SK-N-DZ (cell line): ENCODE measurements at regions not wholly inside any gene's neighbourhood (a gene's known extent, or its start where the extent isn't known, plus 50 kb on each side); places are given as distances from the start of the nearest gene placed in this dataset.
"Not testable (repeated sequence)": the region's sequence is repeated elsewhere in the genome, so short reads cannot be mapped to it uniquely, and the experiment has no call there.

Experiments used
- DNase-seq: peaks from one replicate; pipeline ENCODE4 v3.0.0-alpha.2; 2015; ENCODE audit warnings: low spot score

- DNase-seq: no peak
Observed at GRCh38 chr15:39025321-39025720, 460.7 kb upstream of the RASGRP1 start.

- no peak for DNase-seq
Observed at GRCh38 chr15:39025881-39026280, 461.3 kb upstream of the RASGRP1 start.

DNA sequence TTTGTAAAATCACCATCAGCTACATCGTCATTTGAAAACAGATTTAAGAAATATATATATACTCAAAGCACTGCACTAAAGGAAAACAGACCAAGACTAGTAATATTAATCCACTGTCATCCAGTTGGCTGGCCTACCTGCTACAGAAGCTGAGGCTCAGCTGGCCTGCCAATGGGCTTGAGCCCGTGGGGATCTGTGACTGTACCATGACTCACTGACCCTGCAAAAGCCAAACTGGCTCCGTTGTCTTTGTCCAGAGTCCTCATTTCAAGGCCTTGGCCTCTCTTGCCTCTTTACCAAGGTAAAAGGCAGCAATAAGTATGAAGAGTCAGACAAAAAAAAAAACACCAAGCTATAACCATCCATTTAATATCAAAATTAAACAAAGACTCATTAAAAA, 463.5 kb upstream of the RASGRP1 start:
- DNase-seq: no peak

DNA sequence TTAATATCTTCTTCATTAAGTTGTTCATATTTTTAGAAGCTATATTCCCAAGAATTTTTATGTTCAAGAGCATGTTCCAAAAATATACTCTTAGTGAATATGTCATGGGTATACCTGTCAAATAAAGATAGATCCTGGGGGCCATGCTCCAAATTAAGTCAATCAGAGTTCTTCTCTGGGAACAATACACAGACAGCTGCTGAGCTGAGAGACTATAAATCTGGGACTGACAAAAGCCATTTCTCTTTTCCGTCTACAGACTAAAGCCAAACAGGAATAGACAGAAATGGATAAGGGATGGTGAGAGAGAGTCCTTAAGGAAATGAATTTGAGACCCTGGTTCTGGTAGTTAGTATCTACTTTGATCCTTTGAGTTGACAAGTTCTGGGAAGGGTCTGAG, 465.1 kb upstream of the RASGRP1 start:
- DNase-seq: no peak

- no peak for DNase-seq
Observed at GRCh38 chr15:39030291-39031070, 465.9 kb upstream of the RASGRP1 start.

DNA sequence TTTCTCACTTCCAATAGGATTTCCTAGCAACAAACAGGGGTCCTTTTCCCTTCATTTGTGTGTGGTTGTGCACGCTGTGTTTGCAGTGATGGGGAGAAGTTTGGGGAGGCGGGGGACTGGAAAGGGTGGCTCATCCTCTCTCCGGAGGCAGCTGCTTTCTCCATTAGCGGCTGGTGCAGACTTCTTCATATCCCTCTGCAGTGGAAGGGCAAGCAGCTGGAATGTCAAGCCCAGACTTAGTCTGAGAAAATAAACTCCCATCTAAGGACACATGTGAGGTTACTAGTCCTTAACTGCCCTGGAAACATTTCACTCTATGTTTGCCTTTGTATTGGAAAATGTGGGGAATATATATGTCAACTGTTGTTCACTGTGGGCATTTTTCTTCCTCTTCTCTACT, 467.0 kb upstream of the RASGRP1 start:
- no peak for DNase-seq

DNA sequence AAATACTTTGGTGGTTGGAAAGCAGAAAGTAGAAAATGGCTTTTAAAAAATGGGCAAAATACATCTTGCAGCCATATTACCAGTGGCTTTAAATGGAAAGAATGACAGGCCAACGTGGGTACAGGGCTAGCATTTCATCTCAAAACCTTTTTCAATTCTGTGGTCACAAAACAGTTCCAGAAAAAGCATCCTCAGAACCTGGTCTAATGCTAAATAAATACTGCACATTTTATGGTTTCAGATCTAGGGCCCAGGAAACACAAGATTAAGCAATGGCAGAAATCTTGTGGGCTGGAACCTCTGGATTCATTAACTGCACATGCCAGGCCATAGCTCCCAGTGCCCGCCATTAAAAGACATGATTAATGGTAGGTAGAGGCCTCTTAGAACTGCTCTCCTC, 470.2 kb upstream of the RASGRP1 start:
- no peak for DNase-seq

DNA sequence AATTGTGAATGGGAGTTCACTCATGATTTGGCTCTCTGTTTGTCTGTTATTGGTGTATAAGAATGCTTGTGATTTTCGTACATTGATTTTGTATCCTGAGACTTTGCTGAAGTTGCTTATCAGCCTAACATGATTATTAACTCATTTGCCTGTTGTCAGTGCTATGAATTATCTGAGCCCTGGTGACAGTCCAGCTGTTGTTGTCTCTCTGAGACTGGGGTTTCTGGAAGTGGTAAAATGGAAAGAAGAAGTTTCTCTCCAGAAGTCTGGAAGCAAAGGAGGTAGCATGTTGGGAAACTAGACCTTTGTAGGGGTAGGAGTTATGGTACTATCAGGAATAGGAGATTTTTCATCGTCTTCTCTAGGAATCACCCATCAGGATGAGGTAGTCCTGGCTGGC, 473.0 kb upstream of the RASGRP1 start:
- DNase-seq: not testable (repeated sequence)

GRCh38 chr15:39040861-39041260, 476.2 kb upstream of the RASGRP1 start:
- DNase-seq: no peak

GRCh38 chr15:39041979-39042495, 477.4 kb upstream of the RASGRP1 start:
- no peak for DNase-seq

DNA sequence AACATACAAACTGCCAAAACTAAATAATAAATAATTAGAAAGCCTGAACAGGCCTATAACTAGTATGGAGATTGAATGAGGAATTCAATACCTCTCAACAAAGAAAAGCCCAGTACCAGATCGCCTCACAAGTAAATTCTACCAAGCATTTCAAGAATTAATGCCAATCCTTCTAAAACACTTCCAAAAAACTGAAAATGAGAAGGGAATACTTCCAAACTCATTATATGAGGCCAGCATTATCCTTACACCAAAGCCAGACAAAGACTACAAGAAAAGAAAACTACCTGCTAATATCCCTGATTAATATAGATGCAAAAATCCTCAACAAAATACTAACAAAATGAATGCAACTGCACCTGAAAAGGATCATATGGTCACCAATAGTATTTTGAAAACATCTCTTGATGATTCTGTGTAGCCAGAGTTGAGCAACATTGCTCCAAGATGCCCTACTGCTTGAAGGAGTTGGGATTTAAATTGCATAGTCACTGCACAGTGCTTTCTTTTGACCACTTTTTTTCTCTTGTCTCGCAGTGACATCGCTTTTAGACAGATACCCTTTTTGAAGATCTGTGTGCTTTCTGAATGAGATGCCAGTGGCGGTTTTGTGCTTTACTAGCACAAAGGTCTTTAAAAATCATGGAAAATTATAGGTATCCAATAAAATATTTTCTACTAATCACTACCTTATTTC, 487.2 kb upstream of the RASGRP1 start:
- DNase-seq: no peak

- no peak for DNase-seq
Observed at GRCh38 chr15:39052323-39052705, 487.7 kb upstream of the RASGRP1 start.

DNA sequence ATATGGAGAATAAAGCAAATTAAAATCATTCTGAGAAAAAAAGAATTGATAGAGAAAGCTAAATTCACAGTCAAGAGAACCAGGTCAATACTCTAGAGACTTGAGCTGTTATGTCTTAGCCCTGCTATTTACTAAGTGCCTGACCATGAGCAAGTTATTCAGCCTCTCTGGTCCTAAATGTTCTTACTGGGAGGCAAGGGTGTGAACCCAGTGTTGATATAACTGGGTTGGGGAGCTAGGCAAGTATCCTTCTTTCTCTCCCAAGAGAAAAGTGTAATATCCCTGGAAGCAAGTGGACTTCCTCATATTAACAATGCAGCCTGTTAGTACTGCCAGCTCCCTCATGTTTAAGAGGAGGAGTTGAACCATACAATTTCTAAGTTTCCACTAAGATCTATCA, 488.9 kb upstream of the RASGRP1 start:
- DNase-seq: no peak

GRCh38 chr15:39054128-39054732, 489.6 kb upstream of the RASGRP1 start:
- no peak for DNase-seq

DNA sequence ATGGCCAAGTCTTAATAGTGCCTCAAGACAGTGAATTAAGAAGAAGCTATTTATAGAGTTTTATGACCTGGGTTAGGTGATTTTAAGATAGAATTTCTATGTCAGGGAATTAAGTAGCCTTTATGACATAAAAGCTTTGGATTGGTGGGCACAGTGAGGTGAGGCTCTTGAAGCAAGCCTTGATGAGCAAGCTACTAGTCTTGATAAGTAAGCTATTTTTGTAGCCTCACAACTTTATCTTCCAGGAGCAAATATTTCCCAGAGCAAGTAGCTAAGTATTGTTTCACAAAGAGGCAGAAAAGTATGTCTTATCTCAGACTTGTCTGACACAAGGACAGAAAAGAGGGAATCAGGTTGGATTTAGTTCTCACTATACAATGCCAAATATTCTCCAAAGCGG, 491.7 kb upstream of the RASGRP1 start:
- no peak for DNase-seq

DNA sequence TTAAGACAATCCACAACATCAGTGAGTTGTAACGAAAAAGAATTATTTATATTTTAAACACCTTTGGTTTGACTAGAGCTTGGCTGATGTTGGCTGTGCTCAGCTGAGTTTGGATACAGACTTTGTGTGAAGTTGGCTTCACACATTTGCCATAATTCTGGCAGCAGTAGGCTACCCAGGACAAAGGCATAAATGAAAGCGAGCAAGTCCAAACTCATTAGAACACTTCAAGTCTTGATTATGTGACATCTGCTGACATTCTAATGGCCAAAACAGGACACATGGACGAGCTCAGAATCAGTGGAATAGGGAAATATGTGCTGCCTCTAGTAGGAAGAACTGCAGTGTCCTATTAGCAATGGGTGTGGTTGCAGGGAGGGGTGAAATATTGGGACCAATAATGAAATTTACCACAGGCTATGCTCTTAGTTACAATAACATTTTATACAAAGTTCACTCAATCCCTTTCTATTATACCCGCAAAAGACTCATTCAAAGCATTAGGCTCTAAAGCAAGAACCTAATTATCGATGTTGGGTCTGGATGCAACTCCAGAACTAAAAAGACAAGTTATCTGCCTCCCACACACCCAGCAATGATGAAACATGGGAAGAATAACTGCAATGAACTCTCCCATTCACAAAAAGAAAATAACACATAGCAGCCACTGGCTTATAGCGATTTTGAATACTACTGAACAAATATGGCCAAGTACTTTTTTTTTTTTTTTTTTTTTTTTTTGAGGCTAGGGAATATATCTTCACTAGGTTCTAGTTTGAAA, 493.9 kb upstream of the RASGRP1 start:
- no peak for DNase-seq

- no peak for DNase-seq
Observed at GRCh38 chr15:39059917-39060316, 495.3 kb upstream of the RASGRP1 start.

DNA sequence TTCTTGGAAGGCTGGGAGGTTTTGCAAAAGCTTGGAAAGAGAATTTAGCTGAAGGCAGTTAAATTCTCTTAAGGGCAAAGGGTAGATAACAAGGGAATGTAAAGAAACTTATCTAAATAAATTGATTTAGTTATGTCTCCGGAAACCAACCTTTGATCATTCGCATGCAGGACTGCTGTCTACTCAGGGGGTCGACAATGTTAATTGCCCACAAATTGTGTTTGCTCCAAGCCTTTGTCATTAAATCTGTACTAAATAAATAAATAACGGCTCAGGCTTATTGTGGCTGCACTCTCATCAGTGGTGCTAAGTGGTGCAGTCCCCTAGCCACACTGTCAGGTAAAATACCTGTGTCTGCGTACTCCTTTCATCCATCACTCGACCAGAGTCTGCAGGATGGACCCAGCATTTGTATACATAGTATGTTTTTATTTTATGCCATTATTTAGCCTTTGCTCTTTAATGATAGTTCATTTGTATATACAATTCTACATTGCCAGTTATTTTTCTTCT, 497.4 kb upstream of the RASGRP1 start:
- no peak for DNase-seq

DNA sequence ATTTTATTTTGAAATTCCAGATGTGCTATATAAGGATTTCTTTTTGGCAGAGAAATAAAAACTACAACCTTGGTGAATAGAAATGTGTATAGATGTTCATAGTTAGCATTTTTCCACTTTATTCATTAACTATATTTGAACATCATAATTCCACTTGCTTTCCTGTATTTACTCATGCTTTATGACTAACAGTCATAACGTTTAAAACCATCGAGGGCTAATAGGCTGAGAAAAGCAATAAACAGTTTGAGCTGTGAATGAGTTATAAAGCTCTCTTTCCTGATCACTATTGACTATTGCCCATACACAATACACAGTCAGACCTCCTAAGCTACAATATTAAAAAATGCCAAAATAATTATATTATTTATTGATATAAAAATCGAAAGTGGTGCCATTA, 502.1 kb upstream of the RASGRP1 start:
- DNase-seq: no peak

GRCh38 chr15:39074341-39074985, 506.4 kb upstream of the THBS1 start:
- no peak for DNase-seq

GRCh38 chr15:39075311-39075710, 505.6 kb upstream of the THBS1 start:
- no peak for DNase-seq
